Psoas muscle (tissue), 7 donors: ENCODE measurements at regions not wholly inside any gene's neighbourhood (a gene's known extent, or its start where the extent isn't known, plus 50 kb on each side); places are given as distances from the start of the nearest gene placed in this dataset.

Source experiments
- ATAC-seq, 4 donors: fragments of 200-7000 bp; cut with Tn5 transposase; one replicate each; pipeline ENCODE4 v1.9.1; 2020; ENCODE audit warnings: moderate library complexity in 3 of 4, mild to moderate bottlenecking in 2 of 4
- DNase-seq, 2 donors: peaks; one replicate each; pipeline ENCODE4 v3.0.0-alpha.2; 2020
- H3K27ac ChIP-seq: fragments of 200-600 bp; one replicate; pipeline ENCODE4 v1.8.0; 2022
- H3K27me3 ChIP-seq, 3 donors: fragments of 200-600 bp in 1 of 3; one replicate each; pipeline versions ENCODE4 v1.6.1 to v1.8.0; 2013 to 2022; ENCODE audit warnings: low read length in 2 of 3, mild to moderate bottlenecking in 2 of 3, moderate library complexity in 1 of 3; ENCODE audit not compliant: insufficient read depth in 3 of 3
- H3K36me3 ChIP-seq, 2 donors: fragments of 200-600 bp in 1 of 2; one replicate each; pipeline versions ENCODE4 v1.6.1 to v1.8.0; 2013 to 2022; ENCODE audit warnings: low read depth in 1 of 2, mild to moderate bottlenecking in 1 of 2, moderate library complexity in 1 of 2; ENCODE audit not compliant: insufficient read depth in 1 of 2
- H3K4me1 ChIP-seq: fragments of 200-600 bp; one replicate; pipeline ENCODE4 v1.8.0; 2022
- H3K4me3 ChIP-seq: fragments of 200-600 bp; one replicate; pipeline ENCODE4 v1.8.0; 2022; ENCODE audit warnings: mild to moderate bottlenecking
- H3K9me3 ChIP-seq: fragments of 200-600 bp; one replicate; pipeline ENCODE4 v1.8.0; 2022
- WGBS, 3 donors: extraction: QIAGEN DNeasy Blood & Tissue Kit; methylation state at CpG; one replicate each; pipeline versions ENCODE4 v1.1.6 to v1.1.7; 2013; 5-methylcytosine and 5-hydroxymethylcytosine counted together
- intact Hi-C, 2 donors: fragments of 100-400 bp; cut with DNase I; formaldehyde crosslinking; loops; one replicate each; pipeline versions ENCODE4 v1.11.0 to v1.14.2; 2022
- TF ChIP-seq, protein P1 (sequence below): fragments of 200-600 bp; IDR thresholded peaks from one replicate; pipeline ENCODE4 v1.8.0; 2022; ENCODE audit warnings: antibody characterized with exemption
- donor health status: healthy with polysubstance abuse.
- donor health status: DM: no; HTN: no; CAD: no; lungs with moderate emphysema.
- donor health status: Bipolar disorder and iron deficiency.
- donor health status: healthy.
- donor health status: DM: yes; HTN: yes; CAD: no.
- donor health status: DM: no; HTN: no; CAD: no.
- donor health status: DM: yes; HTN: yes; CAD: no.

DNA sequence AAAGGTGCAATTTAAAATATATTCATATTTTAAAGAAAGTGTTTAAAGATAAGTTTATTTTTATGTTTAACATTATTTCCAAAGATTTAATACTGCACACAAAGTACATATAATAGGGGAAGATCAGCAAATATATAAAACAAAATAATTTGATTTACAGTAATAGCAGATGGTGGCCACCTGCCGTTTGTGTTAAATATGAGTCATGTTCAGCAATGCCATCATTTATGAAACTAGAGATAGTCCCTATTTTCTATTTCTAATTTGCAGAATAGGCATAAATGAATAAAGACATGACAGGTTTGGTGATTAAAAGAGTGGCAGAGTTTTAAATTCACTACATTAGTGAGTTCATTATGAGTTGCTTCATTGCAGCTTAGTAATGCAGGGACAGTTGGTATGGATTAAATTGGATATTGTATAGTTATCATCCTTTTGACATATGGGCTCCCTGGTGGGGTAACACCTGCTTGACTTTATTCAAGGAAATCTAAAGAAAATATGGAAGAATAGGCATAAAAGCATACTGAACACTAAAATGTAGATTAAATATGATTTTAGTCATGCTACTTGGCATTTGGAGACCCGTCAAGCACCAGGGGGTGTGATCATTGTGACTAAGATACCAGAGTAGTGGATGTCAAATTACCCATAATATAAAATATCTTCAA lies 78.8 kb upstream of the BANK1 start:
- H3K9me3 ChIP-seq, result peaks cover 3% of the 10 kb centered on the region
- no peaks in the 10 kb centered on the region for H3K36me3 ChIP-seq
- ATAC-seq (no peak), DNase-seq (no peak)
- H3K27ac ChIP-seq, result no peak overlapping the region
- no peaks in the 10 kb centered on the region for H3K4me1 ChIP-seq
- H3K27me3 ChIP-seq, result no peaks in the 10 kb centered on the region
- H3K4me3 ChIP-seq, result no peak overlapping the region
- WGBS, 3 donors, result 35 to 57% (median 49%) methylated on average over 2 of the region's 2 CpGs
- intact Hi-C loops, result no loop called here
- TF ChIP-seq, protein P1, sequence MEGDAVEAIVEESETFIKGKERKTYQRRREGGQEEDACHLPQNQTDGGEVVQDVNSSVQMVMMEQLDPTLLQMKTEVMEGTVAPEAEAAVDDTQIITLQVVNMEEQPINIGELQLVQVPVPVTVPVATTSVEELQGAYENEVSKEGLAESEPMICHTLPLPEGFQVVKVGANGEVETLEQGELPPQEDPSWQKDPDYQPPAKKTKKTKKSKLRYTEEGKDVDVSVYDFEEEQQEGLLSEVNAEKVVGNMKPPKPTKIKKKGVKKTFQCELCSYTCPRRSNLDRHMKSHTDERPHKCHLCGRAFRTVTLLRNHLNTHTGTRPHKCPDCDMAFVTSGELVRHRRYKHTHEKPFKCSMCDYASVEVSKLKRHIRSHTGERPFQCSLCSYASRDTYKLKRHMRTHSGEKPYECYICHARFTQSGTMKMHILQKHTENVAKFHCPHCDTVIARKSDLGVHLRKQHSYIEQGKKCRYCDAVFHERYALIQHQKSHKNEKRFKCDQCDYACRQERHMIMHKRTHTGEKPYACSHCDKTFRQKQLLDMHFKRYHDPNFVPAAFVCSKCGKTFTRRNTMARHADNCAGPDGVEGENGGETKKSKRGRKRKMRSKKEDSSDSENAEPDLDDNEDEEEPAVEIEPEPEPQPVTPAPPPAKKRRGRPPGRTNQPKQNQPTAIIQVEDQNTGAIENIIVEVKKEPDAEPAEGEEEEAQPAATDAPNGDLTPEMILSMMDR, result no peak

DNA sequence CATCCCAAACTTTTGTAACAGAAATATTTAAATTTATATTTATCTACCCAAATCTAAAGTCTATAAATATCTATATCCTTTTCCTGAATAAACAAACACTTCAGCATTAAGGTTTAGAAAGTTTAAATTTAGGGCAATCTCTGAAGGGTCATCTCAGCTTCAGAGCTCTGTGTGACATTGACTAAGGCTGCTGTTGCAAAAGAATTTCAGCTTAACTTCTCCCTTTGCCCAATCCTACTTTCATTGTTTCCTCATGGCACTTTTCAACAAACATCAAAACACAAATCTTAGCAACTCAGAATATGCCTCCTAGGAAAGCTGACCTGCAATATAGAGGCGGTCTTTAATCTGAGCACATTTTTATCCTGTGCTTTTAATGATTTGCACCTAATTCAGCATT lies 79.7 kb upstream of the BANK1 start:
- TF ChIP-seq, protein P1, result no peak
- intact Hi-C loops, result no loop called here
- Histone ChIP-seq H3K9me3 (peaks cover 3% of the 10 kb centered on the region), H3K27ac (no peak overlapping the region), H3K4me3 (no peak overlapping the region), H3K27me3 (no peaks in the 10 kb centered on the region), H3K4me1 (no peaks in the 10 kb centered on the region), H3K36me3 (no peaks in the 10 kb centered on the region)
- no peak for ATAC-seq
- no peak for DNase-seq
- 86 to 92% (median 90%) methylated on average over 1 of the region's 1 CpG for WGBS, 3 donors

DNA sequence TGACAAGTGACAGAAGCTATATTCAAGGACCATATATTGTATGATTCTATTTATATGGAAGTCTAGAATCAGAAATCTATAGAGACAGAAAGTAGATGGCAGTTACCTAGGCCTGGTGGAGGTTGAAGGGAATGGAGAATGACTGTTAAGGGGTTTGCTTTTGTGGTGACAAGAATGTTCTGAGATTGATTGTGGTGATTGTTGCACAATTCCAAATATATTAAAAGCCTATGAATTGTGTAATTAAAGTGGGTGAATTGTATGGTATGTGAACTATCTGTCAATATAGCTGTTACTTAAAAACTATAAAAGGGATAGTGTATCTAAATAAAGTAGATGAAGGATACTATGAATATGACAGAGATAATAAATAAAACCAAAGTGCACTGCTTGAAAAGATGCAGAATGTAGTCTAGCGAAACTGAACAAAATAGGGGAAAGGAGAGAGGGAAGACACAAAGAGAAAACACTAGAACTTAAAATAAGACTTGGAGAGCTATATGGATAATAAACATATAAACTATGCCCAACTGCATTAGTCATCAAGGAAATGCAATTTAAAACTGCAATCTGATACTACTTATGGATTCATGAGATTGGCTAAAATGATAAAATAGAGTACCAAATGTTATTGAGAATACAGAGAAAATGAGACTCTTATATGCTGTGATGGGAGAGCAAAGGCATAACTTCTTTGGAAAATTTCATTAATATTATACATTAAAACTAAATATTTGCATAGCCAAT lies 82.1 kb upstream of the BANK1 start:
- H3K36me3 ChIP-seq, result no peaks in the 10 kb centered on the region
- H3K4me3 ChIP-seq, result no peak overlapping the region
- H3K27me3 ChIP-seq, result no peaks in the 10 kb centered on the region
- no peak overlapping the region for H3K27ac ChIP-seq
- intact Hi-C loops, result no loop called here
- ATAC-seq, result no peak
- H3K4me1 ChIP-seq, result no peaks in the 10 kb centered on the region
- no peaks in the 10 kb centered on the region for H3K9me3 ChIP-seq
- 92 to 96% (median 96%) methylated on average over 1 of the region's 1 CpG for WGBS, 3 donors
- DNase-seq, result no peak
- TF ChIP-seq, protein P1, result no peak

GRCh38 chr4:101707596-101707995 lies 82.9 kb upstream of the BANK1 start:
- no peak for DNase-seq
- Histone ChIP-seq H3K4me1 (no peaks in the 10 kb centered on the region), H3K4me3 (no peak overlapping the region), H3K27me3 (no peaks in the 10 kb centered on the region), H3K27ac (no peak overlapping the region), H3K36me3 (no peaks in the 10 kb centered on the region), H3K9me3 (no peaks in the 10 kb centered on the region)
- WGBS, 3 donors, result 57 to 61% (median 58%) methylated on average over 3 of the region's 3 CpGs
- TF ChIP-seq, protein P1, result no peak
- intact Hi-C loops, result no loop called here
- ATAC-seq, result no peak
